ENCODE measurements at regions not wholly inside any gene's neighbourhood (a gene's known extent, or its start where the extent isn't known, plus 50 kb on each side); places are given as distances from the start of the nearest gene placed in this dataset.

GRCh38 chr13:99693852-99694611, 192.8 kb downstream of the TM9SF2 start:
- H3K27ac Mint-ChIP-seq (ENCODE audit: unreplicated experiment): peak overlapping the region; percentile 40
- H3K27me3 Mint-ChIP-seq (ENCODE audit: unreplicated experiment): peaks cover 8% of the 10 kb centered on the region
- H3K4me1 Mint-ChIP-seq (ENCODE audit: low read depth, unreplicated experiment): peaks cover 31% of the 10 kb centered on the region
- no peak for TF ChIP-seq CTCF (IDR thresholded peaks at IDR 0.05; ENCODE audit: partially characterized antibody, unreplicated experiment)
- no peaks in the 10 kb centered on the region for H3K9me3 Mint-ChIP-seq (ENCODE audit: unreplicated experiment)
- peak; percentile 31 for DNase-seq
- no peaks in the 10 kb centered on the region for H3K36me3 Mint-ChIP-seq (ENCODE audit: unreplicated experiment)
- H3K4me3 Mint-ChIP-seq (ENCODE audit: unreplicated experiment): peak overlapping the region; percentile 1

DNA sequence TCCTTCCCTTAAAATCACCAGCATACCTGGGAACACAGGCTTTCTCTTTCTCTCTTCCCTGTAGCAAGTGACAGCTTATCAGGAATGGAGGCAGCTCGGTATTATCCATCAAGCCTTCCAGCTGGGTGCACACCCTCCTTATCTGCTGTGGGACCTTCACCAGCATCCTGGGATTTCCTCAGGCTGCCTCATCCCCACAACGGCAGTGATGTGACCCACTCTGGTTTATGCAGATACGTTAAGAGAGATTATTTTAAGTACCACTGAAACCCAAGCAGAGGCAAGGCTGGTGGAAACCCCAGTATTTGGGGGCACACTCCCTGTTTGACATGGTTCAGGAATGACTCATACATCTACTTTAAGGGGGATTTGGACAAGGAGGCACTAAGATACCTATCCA, 192.1 kb downstream of the TM9SF2 start:
- peak overlapping the region; percentile 17 for H3K27ac Mint-ChIP-seq (ENCODE audit: unreplicated experiment)
- DNase-seq: no peak
- H3K27me3 Mint-ChIP-seq (ENCODE audit: unreplicated experiment): peaks cover 8% of the 10 kb centered on the region
- no peaks in the 10 kb centered on the region for H3K36me3 Mint-ChIP-seq (ENCODE audit: unreplicated experiment)
- no peak overlapping the region for H3K4me3 Mint-ChIP-seq (ENCODE audit: unreplicated experiment)
- TF ChIP-seq CTCF (IDR thresholded peaks at IDR 0.05; ENCODE audit: partially characterized antibody, unreplicated experiment): no peak
- no peaks in the 10 kb centered on the region for H3K9me3 Mint-ChIP-seq (ENCODE audit: unreplicated experiment)
- H3K4me1 Mint-ChIP-seq (ENCODE audit: low read depth, unreplicated experiment): peaks cover 34% of the 10 kb centered on the region

GRCh38 chr13:99692854-99693253, 191.6 kb downstream of the TM9SF2 start:
- Mint-ChIP-seq H3K9me3 (ENCODE audit: unreplicated experiment) (no peaks in the 10 kb centered on the region), H3K27me3 (ENCODE audit: unreplicated experiment) (peaks cover 8% of the 10 kb centered on the region), H3K4me1 (ENCODE audit: low read depth, unreplicated experiment) (peaks cover 34% of the 10 kb centered on the region), H3K27ac (ENCODE audit: unreplicated experiment) (no peak overlapping the region), H3K4me3 (ENCODE audit: unreplicated experiment) (no peak overlapping the region), H3K36me3 (ENCODE audit: unreplicated experiment) (no peaks in the 10 kb centered on the region)
- DNase-seq: no peak
- no peak for TF ChIP-seq CTCF (IDR thresholded peaks at IDR 0.05; ENCODE audit: partially characterized antibody, unreplicated experiment)

DNA sequence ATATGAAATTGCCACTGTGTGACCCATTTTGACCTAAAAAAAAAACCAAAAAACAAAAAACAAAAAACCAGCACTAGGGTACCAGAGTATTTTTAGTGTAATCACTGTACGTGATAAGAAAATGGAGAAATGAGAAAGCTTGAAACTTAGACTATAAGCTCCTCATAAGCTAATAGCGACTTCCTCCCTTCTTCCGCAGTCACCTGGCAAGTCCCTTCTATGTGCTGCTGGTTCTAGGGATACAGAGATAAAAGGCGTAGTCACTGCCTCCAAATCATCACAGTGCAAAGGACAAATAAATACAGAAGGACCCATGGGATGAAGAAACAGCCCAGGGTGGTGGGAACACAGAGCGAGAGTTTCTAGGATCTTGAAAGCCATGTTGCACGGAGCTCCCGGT, 190.3 kb downstream of the TM9SF2 start:
- no peak overlapping the region for H3K4me3 Mint-ChIP-seq (ENCODE audit: unreplicated experiment)
- TF ChIP-seq CTCF (IDR thresholded peaks at IDR 0.05; ENCODE audit: partially characterized antibody, unreplicated experiment): no peak
- peaks cover 9% of the 10 kb centered on the region for H3K27me3 Mint-ChIP-seq (ENCODE audit: unreplicated experiment)
- H3K27ac Mint-ChIP-seq (ENCODE audit: unreplicated experiment): no peak overlapping the region
- no peaks in the 10 kb centered on the region for H3K36me3 Mint-ChIP-seq (ENCODE audit: unreplicated experiment)
- H3K4me1 Mint-ChIP-seq (ENCODE audit: low read depth, unreplicated experiment): peaks cover 44% of the 10 kb centered on the region
- no peaks in the 10 kb centered on the region for H3K9me3 Mint-ChIP-seq (ENCODE audit: unreplicated experiment)
- DNase-seq: no peak

- Mint-ChIP-seq H3K4me1 (ENCODE audit: low read depth, unreplicated experiment) (peaks cover 48% of the 10 kb centered on the region), H3K9me3 (ENCODE audit: unreplicated experiment) (no peaks in the 10 kb centered on the region), H3K36me3 (ENCODE audit: unreplicated experiment) (no peaks in the 10 kb centered on the region), H3K4me3 (ENCODE audit: unreplicated experiment) (no peak overlapping the region), H3K27me3 (ENCODE audit: unreplicated experiment) (peaks cover 7% of the 10 kb centered on the region), H3K27ac (ENCODE audit: unreplicated experiment) (no peak overlapping the region)
- DNase-seq: no peak
- TF ChIP-seq CTCF (IDR thresholded peaks at IDR 0.05; ENCODE audit: partially characterized antibody, unreplicated experiment): no peak
Observed at GRCh38 chr13:99690426-99691174, 189.3 kb downstream of the TM9SF2 start.
